ENCODE measurements at regions not wholly inside any gene's neighbourhood (a gene's known extent, or its start where the extent isn't known, plus 50 kb on each side); places are given as distances from the start of the nearest gene placed in this dataset.

DNA sequence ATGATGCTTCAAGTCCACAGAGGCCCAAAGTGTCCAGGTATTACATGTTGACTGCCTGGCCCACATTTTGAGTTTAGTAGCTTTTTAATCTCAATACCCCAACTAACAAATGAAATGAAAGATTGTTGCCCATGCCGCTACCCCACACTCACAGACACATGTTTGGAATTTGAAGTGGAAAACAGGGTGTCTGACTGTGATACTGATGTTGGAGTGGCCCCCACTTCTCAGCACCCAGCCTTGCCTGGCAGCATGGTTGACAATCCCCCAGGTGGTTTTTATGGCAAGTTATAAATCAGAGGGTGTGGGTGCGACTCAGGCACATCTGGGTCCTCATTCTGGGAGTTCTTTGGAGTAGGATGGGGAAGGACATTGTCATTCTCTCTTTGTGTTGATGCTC, 314.7 kb upstream of the ZNF32 start (continued):
- no peak for TF ChIP-seq SIX5 (IDR thresholded peaks at IDR 0.05; ENCODE audit: low read depth, low read length)
- no peak for TF ChIP-seq JUN (IDR thresholded peaks at IDR 0.05; ENCODE audit: low read depth, low read length)

Data from H1 (cell line).